Spleen (tissue), 7 donors: ENCODE measurements at regions not wholly inside any gene's neighbourhood (a gene's known extent, or its start where the extent isn't known, plus 50 kb on each side); places are given as distances from the start of the nearest gene placed in this dataset.

Source experiments
- POLR2AphosphoS5 ChIP-seq, 3 donors: sonication (generic); formaldehyde crosslinking; IDR thresholded peaks; one replicate each; pipeline ENCODE4 v1.5.1; 2017; ENCODE audit warnings: antibody characterized with exemption in 3 of 3
- TF ChIP-seq, protein P1 (sequence below), 11 experiments: fragments of 200-600 bp in 7 of 11; fragments of 450-650 bp in 4 of 11; sonication (generic) in 4 of 11; IDR thresholded peaks in 8 of 11; conservative IDR thresholded peaks in 3 of 11; 1 replicate in 7 of 11; 2 replicates in 4 of 11; pipeline versions ENCODE4 v1.4.0 to v1.8.0; 2016 to 2021; ENCODE audit warnings: antibody characterized with exemption in 11 of 11, inconsistent platforms in 4 of 11, mild to moderate bottlenecking in 1 of 11
- donor health status: DM: no; HTN: no; CAD: no; lungs with moderate emphysema.
- donor health status: DM: no; HTN: no; CAD: no.
- donor health status: DM: no; HTN: no; CAD: no.

GRCh38 chr12:34253674-34254073, 231.4 kb downstream of the ALG10 start:
- TF ChIP-seq, protein P1, sequence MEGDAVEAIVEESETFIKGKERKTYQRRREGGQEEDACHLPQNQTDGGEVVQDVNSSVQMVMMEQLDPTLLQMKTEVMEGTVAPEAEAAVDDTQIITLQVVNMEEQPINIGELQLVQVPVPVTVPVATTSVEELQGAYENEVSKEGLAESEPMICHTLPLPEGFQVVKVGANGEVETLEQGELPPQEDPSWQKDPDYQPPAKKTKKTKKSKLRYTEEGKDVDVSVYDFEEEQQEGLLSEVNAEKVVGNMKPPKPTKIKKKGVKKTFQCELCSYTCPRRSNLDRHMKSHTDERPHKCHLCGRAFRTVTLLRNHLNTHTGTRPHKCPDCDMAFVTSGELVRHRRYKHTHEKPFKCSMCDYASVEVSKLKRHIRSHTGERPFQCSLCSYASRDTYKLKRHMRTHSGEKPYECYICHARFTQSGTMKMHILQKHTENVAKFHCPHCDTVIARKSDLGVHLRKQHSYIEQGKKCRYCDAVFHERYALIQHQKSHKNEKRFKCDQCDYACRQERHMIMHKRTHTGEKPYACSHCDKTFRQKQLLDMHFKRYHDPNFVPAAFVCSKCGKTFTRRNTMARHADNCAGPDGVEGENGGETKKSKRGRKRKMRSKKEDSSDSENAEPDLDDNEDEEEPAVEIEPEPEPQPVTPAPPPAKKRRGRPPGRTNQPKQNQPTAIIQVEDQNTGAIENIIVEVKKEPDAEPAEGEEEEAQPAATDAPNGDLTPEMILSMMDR (IDR thresholded peaks at IDR 0.05 in 8 of 11, conservative IDR thresholded peaks at IDR 0.05 in 3 of 11) = no peak
- TF ChIP-seq POLR2AphosphoS5 (IDR thresholded peaks at IDR 0.05) = no peak
